Activated naive CD8-positive, alpha-beta T cell treated with anti-CD3 and anti-CD28 coated beads for 36 hours (primary cell): ENCODE measurements at regions not wholly inside any gene's neighbourhood (a gene's known extent, or its start where the extent isn't known, plus 50 kb on each side); places are given as distances from the start of the nearest gene placed in this dataset.
"Not testable (repeated sequence)": the region's sequence is repeated elsewhere in the genome, so short reads cannot be mapped to it uniquely, and the experiment has no call there.

ENCODE experiments used
- DNase-seq: peaks from one replicate; pipeline ENCODE4 v3.0.0; 2021
- H3K27ac Mint-ChIP-seq: one replicate; pipeline ENCODE4 v1.8.0; 2022; ENCODE audit warnings: mild to moderate bottlenecking, moderate library complexity, mixed read lengths
- H3K27me3 Mint-ChIP-seq: one replicate; pipeline ENCODE4 v1.8.0; 2022; ENCODE audit warnings: mild to moderate bottlenecking, mixed read lengths
- H3K36me3 Mint-ChIP-seq: one replicate; pipeline ENCODE4 v1.8.0; 2021; ENCODE audit warnings: mild to moderate bottlenecking, mixed read lengths
- H3K4me1 Mint-ChIP-seq: one replicate; pipeline ENCODE4 v1.8.0; 2021; ENCODE audit warnings: mixed read lengths
- H3K4me3 Mint-ChIP-seq: one replicate; pipeline ENCODE4 v1.8.0; 2022; ENCODE audit warnings: mild to moderate bottlenecking, moderate library complexity, mixed read lengths
- H3K9me3 Mint-ChIP-seq: one replicate; pipeline ENCODE4 v1.8.0; 2022; ENCODE audit warnings: mixed read lengths

GRCh38 chr6:92399911-92400310, 1019.4 kb downstream of the EPHA7 start:
- no peak overlapping the region for H3K27ac Mint-ChIP-seq
- peaks cover 2% of the 10 kb centered on the region for H3K9me3 Mint-ChIP-seq
- H3K4me3 Mint-ChIP-seq: no peak overlapping the region
- no peaks in the 10 kb centered on the region for H3K4me1 Mint-ChIP-seq
- no peaks in the 10 kb centered on the region for H3K36me3 Mint-ChIP-seq
- no peaks in the 10 kb centered on the region for H3K27me3 Mint-ChIP-seq
- DNase-seq: no peak

- not testable (repeated sequence) for H3K4me3 Mint-ChIP-seq, H3K4me1 Mint-ChIP-seq, H3K9me3 Mint-ChIP-seq, DNase-seq, H3K27me3 Mint-ChIP-seq, H3K27ac Mint-ChIP-seq, H3K36me3 Mint-ChIP-seq
Measured at GRCh38 chr6:92388706-92389105, 1030.7 kb downstream of the EPHA7 start.

- no peaks in the 10 kb centered on the region for H3K36me3 Mint-ChIP-seq
- no peaks in the 10 kb centered on the region for H3K27me3 Mint-ChIP-seq
- no peak overlapping the region for H3K27ac Mint-ChIP-seq
- peaks cover 2% of the 10 kb centered on the region for H3K9me3 Mint-ChIP-seq
- H3K4me3 Mint-ChIP-seq: no peak overlapping the region
- no peak for DNase-seq
- no peaks in the 10 kb centered on the region for H3K4me1 Mint-ChIP-seq
Measured at GRCh38 chr6:92380803-92381601, 1038.4 kb downstream of the EPHA7 start.

GRCh38 chr6:92377137-92377536, 1042.2 kb downstream of the EPHA7 start:
- peaks cover 4% of the 10 kb centered on the region for H3K9me3 Mint-ChIP-seq
- no peaks in the 10 kb centered on the region for H3K36me3 Mint-ChIP-seq
- no peak overlapping the region for H3K27ac Mint-ChIP-seq
- H3K27me3 Mint-ChIP-seq: no peaks in the 10 kb centered on the region
- DNase-seq: no peak
- H3K4me1 Mint-ChIP-seq: no peaks in the 10 kb centered on the region
- H3K4me3 Mint-ChIP-seq: no peak overlapping the region

GRCh38 chr6:92376691-92377090, 1042.7 kb downstream of the EPHA7 start:
- H3K9me3 Mint-ChIP-seq: peaks cover 4% of the 10 kb centered on the region
- no peak overlapping the region for H3K4me3 Mint-ChIP-seq
- H3K27ac Mint-ChIP-seq: no peak overlapping the region
- H3K27me3 Mint-ChIP-seq: no peaks in the 10 kb centered on the region
- H3K4me1 Mint-ChIP-seq: no peaks in the 10 kb centered on the region
- H3K36me3 Mint-ChIP-seq: no peaks in the 10 kb centered on the region
- no peak for DNase-seq

- no peaks in the 10 kb centered on the region for H3K27me3 Mint-ChIP-seq
- H3K4me1 Mint-ChIP-seq: no peaks in the 10 kb centered on the region
- no peaks in the 10 kb centered on the region for H3K36me3 Mint-ChIP-seq
- H3K9me3 Mint-ChIP-seq: peaks cover 5% of the 10 kb centered on the region
- no peak overlapping the region for H3K27ac Mint-ChIP-seq
- no peak for DNase-seq
- H3K4me3 Mint-ChIP-seq: no peak overlapping the region
Measured at GRCh38 chr6:92371211-92372208, 1047.8 kb downstream of the EPHA7 start.

GRCh38 chr6:92369309-92369708, 1050.0 kb downstream of the EPHA7 start:
- DNase-seq: no peak
- Mint-ChIP-seq H3K4me1 (no peaks in the 10 kb centered on the region), H3K9me3 (peaks cover 5% of the 10 kb centered on the region), H3K4me3 (no peak overlapping the region), H3K27me3 (no peaks in the 10 kb centered on the region), H3K27ac (no peak overlapping the region), H3K36me3 (no peaks in the 10 kb centered on the region)

- H3K27me3 Mint-ChIP-seq: no peaks in the 10 kb centered on the region
- H3K4me3 Mint-ChIP-seq: no peak overlapping the region
- H3K27ac Mint-ChIP-seq: no peak overlapping the region
- no peaks in the 10 kb centered on the region for H3K4me1 Mint-ChIP-seq
- peaks cover 4% of the 10 kb centered on the region for H3K9me3 Mint-ChIP-seq
- H3K36me3 Mint-ChIP-seq: no peaks in the 10 kb centered on the region
- no peak for DNase-seq
Measured at GRCh38 chr6:92364948-92365541, 1054.3 kb downstream of the EPHA7 start.

GRCh38 chr6:92363111-92363510, 1056.2 kb downstream of the EPHA7 start:
- no peak overlapping the region for H3K4me3 Mint-ChIP-seq
- H3K27me3 Mint-ChIP-seq: no peaks in the 10 kb centered on the region
- no peak for DNase-seq
- H3K36me3 Mint-ChIP-seq: no peaks in the 10 kb centered on the region
- H3K9me3 Mint-ChIP-seq: peaks cover 4% of the 10 kb centered on the region
- no peak overlapping the region for H3K27ac Mint-ChIP-seq
- no peaks in the 10 kb centered on the region for H3K4me1 Mint-ChIP-seq

- DNase-seq: no peak
- H3K36me3 Mint-ChIP-seq: no peaks in the 10 kb centered on the region
- H3K27me3 Mint-ChIP-seq: no peaks in the 10 kb centered on the region
- no peaks in the 10 kb centered on the region for H3K4me1 Mint-ChIP-seq
- no peak overlapping the region for H3K4me3 Mint-ChIP-seq
- H3K9me3 Mint-ChIP-seq: peaks cover 4% of the 10 kb centered on the region
- H3K27ac Mint-ChIP-seq: no peak overlapping the region
Measured at GRCh38 chr6:92362404-92362803, 1057.0 kb downstream of the EPHA7 start.

- H3K4me3 Mint-ChIP-seq: no peak overlapping the region
- no peaks in the 10 kb centered on the region for H3K27me3 Mint-ChIP-seq
- no peak for DNase-seq
- H3K9me3 Mint-ChIP-seq: peaks cover 4% of the 10 kb centered on the region
- H3K27ac Mint-ChIP-seq: no peak overlapping the region
- H3K36me3 Mint-ChIP-seq: no peaks in the 10 kb centered on the region
- no peaks in the 10 kb centered on the region for H3K4me1 Mint-ChIP-seq
Measured at GRCh38 chr6:92361990-92362389, 1057.4 kb downstream of the EPHA7 start.

- H3K4me1 Mint-ChIP-seq: no peaks in the 10 kb centered on the region
- H3K9me3 Mint-ChIP-seq: peaks cover 7% of the 10 kb centered on the region
- no peak overlapping the region for H3K4me3 Mint-ChIP-seq
- no peak for DNase-seq
- no peak overlapping the region for H3K27ac Mint-ChIP-seq
- no peaks in the 10 kb centered on the region for H3K36me3 Mint-ChIP-seq
- no peaks in the 10 kb centered on the region for H3K27me3 Mint-ChIP-seq
Measured at GRCh38 chr6:92354270-92354829, 1065.0 kb downstream of the EPHA7 start.

GRCh38 chr6:92352130-92352529, 1067.2 kb downstream of the EPHA7 start:
- no peak overlapping the region for H3K27ac Mint-ChIP-seq
- no peak overlapping the region for H3K4me3 Mint-ChIP-seq
- no peaks in the 10 kb centered on the region for H3K27me3 Mint-ChIP-seq
- peaks cover 7% of the 10 kb centered on the region for H3K9me3 Mint-ChIP-seq
- no peak for DNase-seq
- no peaks in the 10 kb centered on the region for H3K36me3 Mint-ChIP-seq
- H3K4me1 Mint-ChIP-seq: no peaks in the 10 kb centered on the region

- Mint-ChIP-seq H3K36me3 (no peaks in the 10 kb centered on the region), H3K4me1 (no peaks in the 10 kb centered on the region), H3K27me3 (no peaks in the 10 kb centered on the region), H3K4me3 (no peak overlapping the region), H3K9me3 (peaks cover 2% of the 10 kb centered on the region), H3K27ac (no peak overlapping the region)
- DNase-seq: no peak
Measured at GRCh38 chr6:92341201-92341600, 1078.2 kb downstream of the EPHA7 start.
